ENCODE measurements at regions not wholly inside any gene's neighbourhood (a gene's known extent, or its start where the extent isn't known, plus 50 kb on each side); places are given as distances from the start of the nearest gene placed in this dataset.
"Not testable (repeated sequence)": the region's sequence is repeated elsewhere in the genome, so short reads cannot be mapped to it uniquely, and the experiment has no call there.

GRCh38 chr17:31688701-31689100, 170.3 kb downstream of the COPRS start:
- DNase-seq: no peak
- no peak overlapping the region for H3K4me3 Mint-ChIP-seq
- no peak overlapping the region for H3K27ac Mint-ChIP-seq
- H3K36me3 Mint-ChIP-seq (ENCODE audit: low read depth): no peaks in the 10 kb centered on the region
- H3K27me3 Mint-ChIP-seq: peaks cover 19% of the 10 kb centered on the region
- no peaks in the 10 kb centered on the region for H3K4me1 Mint-ChIP-seq (ENCODE audit: low read depth)
- no peaks in the 10 kb centered on the region for H3K9me3 Mint-ChIP-seq

DNA sequence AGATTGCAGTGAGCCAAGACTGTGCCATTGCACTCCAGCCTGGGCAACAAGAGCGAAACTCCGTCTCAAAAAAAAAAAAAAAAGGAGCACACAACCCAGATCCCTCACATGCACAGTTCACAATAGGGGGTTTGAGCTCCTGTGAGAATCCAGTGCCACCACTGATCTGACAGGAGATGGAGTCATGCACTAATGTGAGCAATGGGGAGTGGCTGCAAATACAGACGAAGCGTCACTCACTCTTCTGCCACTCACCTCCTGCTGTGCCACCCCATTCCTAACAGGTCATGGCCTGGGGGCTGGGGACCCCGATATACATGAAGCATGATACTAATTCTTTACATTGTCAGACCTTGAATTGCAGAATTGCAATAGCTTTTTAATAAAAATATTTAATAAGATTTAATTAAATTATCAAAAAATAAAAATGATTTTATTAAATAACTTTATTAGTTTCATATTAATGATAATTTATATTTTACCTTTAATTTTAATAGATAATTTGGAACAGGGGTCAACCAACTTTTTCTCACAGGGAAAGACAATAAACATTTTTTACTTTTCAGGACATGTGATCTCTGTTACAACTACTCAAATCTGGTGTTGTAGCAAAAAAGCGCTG, 171.4 kb downstream of the COPRS start:
- Mint-ChIP-seq H3K27ac (no peak overlapping the region), H3K4me3 (no peak overlapping the region), H3K9me3 (no peaks in the 10 kb centered on the region), H3K36me3 (ENCODE audit: low read depth) (no peaks in the 10 kb centered on the region), H3K27me3 (peaks cover 27% of the 10 kb centered on the region), H3K4me1 (ENCODE audit: low read depth) (no peaks in the 10 kb centered on the region)
- DNase-seq: no peak

GRCh38 chr17:31686495-31686894, 172.5 kb downstream of the COPRS start:
- Mint-ChIP-seq H3K4me3 (no peak overlapping the region), H3K9me3 (no peaks in the 10 kb centered on the region)

DNA sequence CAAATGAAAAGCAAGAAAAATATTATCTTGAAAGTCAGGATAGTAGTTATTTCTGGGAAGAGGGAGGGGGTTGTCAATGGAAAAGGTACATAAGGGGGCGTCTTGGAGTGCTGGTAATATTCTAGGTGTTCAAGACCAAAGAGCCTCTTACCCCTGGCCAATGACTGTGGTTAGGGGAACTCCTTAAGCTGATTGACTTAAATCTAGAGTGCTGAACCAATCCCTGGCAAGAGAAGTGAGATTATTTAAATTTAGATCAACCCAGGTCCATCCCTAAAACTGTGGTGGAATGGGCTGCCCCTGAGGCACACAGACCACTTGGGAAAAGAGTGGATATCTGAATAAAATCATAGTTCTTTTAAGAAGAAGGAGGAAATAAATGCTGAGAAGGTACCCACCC, 174.1 kb downstream of the COPRS start:
- no peak for DNase-seq
- H3K27me3 Mint-ChIP-seq: peaks cover 40% of the 10 kb centered on the region
- no peak overlapping the region for H3K27ac Mint-ChIP-seq
- H3K36me3 Mint-ChIP-seq (ENCODE audit: low read depth): no peaks in the 10 kb centered on the region
- no peak overlapping the region for H3K4me3 Mint-ChIP-seq
- no peaks in the 10 kb centered on the region for H3K9me3 Mint-ChIP-seq
- peaks cover 7% of the 10 kb centered on the region for H3K4me1 Mint-ChIP-seq (ENCODE audit: low read depth)

More at GRCh38 chr17:31686495-31686894, 172.5 kb downstream of the COPRS start:
- no peaks in the 10 kb centered on the region for H3K36me3 Mint-ChIP-seq (ENCODE audit: low read depth)
- H3K27me3 Mint-ChIP-seq: peaks cover 33% of the 10 kb centered on the region
- H3K4me1 Mint-ChIP-seq (ENCODE audit: low read depth): no peaks in the 10 kb centered on the region
- DNase-seq: no peak
- no peak overlapping the region for H3K27ac Mint-ChIP-seq

GRCh38 chr17:31680126-31680525, 178.9 kb downstream of the COPRS start:
- Mint-ChIP-seq H3K9me3 (no peaks in the 10 kb centered on the region), H3K4me3 (no peak overlapping the region), H3K36me3 (ENCODE audit: low read depth) (no peaks in the 10 kb centered on the region), H3K27me3 (peaks cover 57% of the 10 kb centered on the region), H3K4me1 (ENCODE audit: low read depth) (peaks cover 15% of the 10 kb centered on the region), H3K27ac (peak overlapping the region; percentile 13)
- peak; percentile 39 for DNase-seq

DNA sequence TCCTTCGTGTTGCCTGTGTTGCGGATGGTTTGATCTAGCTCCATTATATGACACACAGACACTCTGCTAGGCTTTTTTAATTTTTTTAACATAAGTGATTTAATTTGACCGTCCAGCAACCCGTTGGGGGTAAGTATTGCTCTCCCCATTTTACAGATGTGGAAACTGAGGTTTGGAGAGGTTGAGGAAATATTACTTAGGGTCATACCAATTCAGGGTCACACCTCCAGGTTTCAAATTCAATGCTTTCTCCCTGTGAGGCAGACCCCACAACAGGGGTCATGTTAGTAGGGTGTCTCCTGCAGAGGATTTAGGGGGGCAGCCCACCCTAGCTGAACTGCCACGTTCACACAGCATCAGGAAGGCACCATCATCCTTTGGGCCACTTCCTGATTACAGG, 179.4 kb downstream of the COPRS start:
- Mint-ChIP-seq H3K9me3 (no peaks in the 10 kb centered on the region), H3K36me3 (ENCODE audit: low read depth) (no peaks in the 10 kb centered on the region), H3K27me3 (peaks cover 57% of the 10 kb centered on the region), H3K27ac (no peak overlapping the region), H3K4me1 (ENCODE audit: low read depth) (peaks cover 18% of the 10 kb centered on the region), H3K4me3 (no peak overlapping the region)
- no peak for DNase-seq

DNA sequence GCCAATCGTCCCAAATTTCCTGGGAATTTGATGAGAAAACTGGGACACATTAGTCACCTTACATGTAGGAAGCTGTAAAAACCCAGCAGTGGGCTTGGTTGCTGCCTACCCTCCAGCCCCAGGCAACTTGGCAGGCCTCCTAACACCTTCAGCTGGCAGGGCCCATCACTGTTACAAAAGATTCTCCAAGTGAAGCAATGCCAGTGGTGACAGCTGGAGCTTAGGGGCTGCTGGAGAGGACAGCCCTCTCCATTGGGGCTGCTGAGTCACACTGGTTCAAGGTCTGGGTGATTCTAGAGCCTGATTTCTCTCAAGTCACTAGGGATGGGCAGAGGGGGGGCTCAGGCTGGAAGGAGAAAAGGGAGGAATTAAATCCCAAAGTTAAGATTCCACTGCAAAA, 180.6 kb downstream of the COPRS start:
- H3K36me3 Mint-ChIP-seq (ENCODE audit: low read depth): no peaks in the 10 kb centered on the region
- no peak for DNase-seq
- H3K4me1 Mint-ChIP-seq (ENCODE audit: low read depth): peaks cover 18% of the 10 kb centered on the region
- no peak overlapping the region for H3K27ac Mint-ChIP-seq
- H3K9me3 Mint-ChIP-seq: no peaks in the 10 kb centered on the region
- H3K27me3 Mint-ChIP-seq: peaks cover 62% of the 10 kb centered on the region
- no peak overlapping the region for H3K4me3 Mint-ChIP-seq

- Mint-ChIP-seq H3K9me3 (no peaks in the 10 kb centered on the region), H3K4me3 (no peak overlapping the region), H3K4me1 (ENCODE audit: low read depth) (peaks cover 18% of the 10 kb centered on the region), H3K27me3 (peaks cover 65% of the 10 kb centered on the region), H3K27ac (no peak overlapping the region), H3K36me3 (ENCODE audit: low read depth) (no peaks in the 10 kb centered on the region)
- DNase-seq: no peak
Measured at GRCh38 chr17:31677681-31678080, 181.4 kb downstream of the COPRS start.

GRCh38 chr17:31677036-31677435, 182.0 kb downstream of the COPRS start:
- peaks cover 65% of the 10 kb centered on the region for H3K27me3 Mint-ChIP-seq
- no peak overlapping the region for H3K27ac Mint-ChIP-seq
- H3K4me3 Mint-ChIP-seq: no peak overlapping the region
- no peaks in the 10 kb centered on the region for H3K9me3 Mint-ChIP-seq
- DNase-seq: no peak
- no peaks in the 10 kb centered on the region for H3K36me3 Mint-ChIP-seq (ENCODE audit: low read depth)
- H3K4me1 Mint-ChIP-seq (ENCODE audit: low read depth): peaks cover 18% of the 10 kb centered on the region

GRCh38 chr17:31675392-31675791, 183.7 kb downstream of the COPRS start:
- DNase-seq; H3K36me3 Mint-ChIP-seq (ENCODE audit: low read depth); H3K9me3 Mint-ChIP-seq; H3K4me3 Mint-ChIP-seq; H3K27ac Mint-ChIP-seq: not testable (repeated sequence)
- H3K4me1 Mint-ChIP-seq (ENCODE audit: low read depth): peaks cover 16% of the 10 kb centered on the region
- peaks cover 78% of the 10 kb centered on the region for H3K27me3 Mint-ChIP-seq

GRCh38 chr17:31674717-31675349, 184.2 kb downstream of the COPRS start:
- peaks cover 10% of the 10 kb centered on the region for H3K4me1 Mint-ChIP-seq (ENCODE audit: low read depth)
- no peak for DNase-seq
- peaks cover 77% of the 10 kb centered on the region for H3K27me3 Mint-ChIP-seq
- no peak overlapping the region for H3K27ac Mint-ChIP-seq
- H3K36me3 Mint-ChIP-seq (ENCODE audit: low read depth): no peaks in the 10 kb centered on the region
- no peaks in the 10 kb centered on the region for H3K9me3 Mint-ChIP-seq
- no peak overlapping the region for H3K4me3 Mint-ChIP-seq

DNA sequence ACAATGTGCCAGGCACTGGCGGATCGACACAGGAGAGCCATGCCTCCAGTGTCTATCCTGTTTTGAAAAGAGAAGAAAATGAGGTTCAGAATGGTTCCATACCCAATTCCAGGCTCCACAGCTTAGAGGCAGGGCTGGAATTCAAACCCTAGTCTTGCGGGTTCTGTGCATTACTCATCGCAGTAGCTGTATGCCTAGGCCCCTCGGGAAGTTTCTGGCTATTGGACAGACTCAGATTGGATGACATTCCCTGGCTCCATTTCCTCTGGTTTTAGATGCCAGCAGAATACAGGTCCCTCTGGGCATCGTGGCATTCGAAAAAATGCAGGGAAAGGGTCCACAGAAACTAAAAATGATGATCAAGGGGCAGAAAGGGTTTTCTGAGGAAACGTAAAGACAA, 184.7 kb downstream of the COPRS start:
- Mint-ChIP-seq H3K36me3 (ENCODE audit: low read depth) (no peaks in the 10 kb centered on the region), H3K4me3 (no peak overlapping the region), H3K4me1 (ENCODE audit: low read depth) (peaks cover 6% of the 10 kb centered on the region), H3K9me3 (no peaks in the 10 kb centered on the region), H3K27me3 (peaks cover 77% of the 10 kb centered on the region), H3K27ac (no peak overlapping the region)
- DNase-seq: no peak

GRCh38 chr17:31673076-31673475, 186.0 kb downstream of the COPRS start:
- H3K27me3 Mint-ChIP-seq: peaks cover 83% of the 10 kb centered on the region
- no peak for DNase-seq
- no peak overlapping the region for H3K27ac Mint-ChIP-seq
- H3K4me1 Mint-ChIP-seq (ENCODE audit: low read depth): peaks cover 9% of the 10 kb centered on the region
- H3K4me3 Mint-ChIP-seq: no peak overlapping the region
- no peaks in the 10 kb centered on the region for H3K9me3 Mint-ChIP-seq
- no peaks in the 10 kb centered on the region for H3K36me3 Mint-ChIP-seq (ENCODE audit: low read depth)

GRCh38 chr17:31672161-31672819, 186.8 kb downstream of the COPRS start:
- peaks cover 10% of the 10 kb centered on the region for H3K4me1 Mint-ChIP-seq (ENCODE audit: low read depth)
- H3K4me3 Mint-ChIP-seq: no peak overlapping the region
- H3K27ac Mint-ChIP-seq: no peak overlapping the region
- no peaks in the 10 kb centered on the region for H3K9me3 Mint-ChIP-seq
- H3K27me3 Mint-ChIP-seq: peaks cover 83% of the 10 kb centered on the region
- no peak for DNase-seq
- no peaks in the 10 kb centered on the region for H3K36me3 Mint-ChIP-seq (ENCODE audit: low read depth)

GRCh38 chr17:31663576-31663975, 195.5 kb downstream of the COPRS start:
- Mint-ChIP-seq H3K4me3 (no peak overlapping the region), H3K27me3 (peaks cover 37% of the 10 kb centered on the region), H3K4me1 (ENCODE audit: low read depth) (peaks cover 5% of the 10 kb centered on the region), H3K27ac (no peak overlapping the region), H3K36me3 (ENCODE audit: low read depth) (no peaks in the 10 kb centered on the region), H3K9me3 (peaks cover 22% of the 10 kb centered on the region)
- DNase-seq: no peak

Data from activated T-cell treated with anti-CD3 and anti-CD28 coated beads, Interleukin-2, amount 50 U/mL, for 24 hours (primary cell).